ENCODE measurements at regions not wholly inside any gene's neighbourhood (a gene's known extent, or its start where the extent isn't known, plus 50 kb on each side); places are given as distances from the start of the nearest gene placed in this dataset.

DNA sequence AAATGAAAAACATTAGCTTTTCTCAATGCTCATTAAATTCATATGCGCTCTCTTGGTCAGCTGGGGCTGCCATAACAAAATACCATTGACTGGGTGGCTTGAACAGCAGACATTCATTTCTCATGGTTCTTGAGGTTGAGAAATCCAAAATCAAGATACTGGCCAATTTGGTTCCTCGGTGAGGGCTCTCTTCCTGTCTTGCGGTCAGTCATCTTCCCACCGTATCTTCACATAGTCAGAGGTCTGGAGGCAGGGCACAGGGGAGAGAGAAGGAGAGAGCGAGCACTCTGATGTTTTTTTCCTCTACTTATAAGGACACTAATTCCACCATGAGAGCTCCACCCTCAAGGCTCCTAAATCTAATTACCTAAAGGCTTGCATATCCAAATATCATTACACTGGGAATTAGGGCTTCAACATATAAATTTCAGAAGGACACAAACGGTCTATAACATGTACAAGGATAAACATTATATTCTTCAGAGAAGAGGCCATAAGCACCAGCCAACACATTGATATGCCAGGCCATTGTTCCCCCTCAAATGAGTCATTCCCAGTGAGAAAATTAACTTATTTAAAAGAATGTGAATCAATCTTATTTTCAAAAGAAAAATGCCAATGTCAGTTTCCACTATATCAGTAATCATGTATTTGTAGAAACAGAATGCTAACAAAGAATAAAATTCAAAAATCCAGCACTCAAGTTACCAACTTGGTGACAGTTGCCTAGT is 152.2 kb downstream of the BTG1 start:
- TF ChIP-seq, protein P1, sequence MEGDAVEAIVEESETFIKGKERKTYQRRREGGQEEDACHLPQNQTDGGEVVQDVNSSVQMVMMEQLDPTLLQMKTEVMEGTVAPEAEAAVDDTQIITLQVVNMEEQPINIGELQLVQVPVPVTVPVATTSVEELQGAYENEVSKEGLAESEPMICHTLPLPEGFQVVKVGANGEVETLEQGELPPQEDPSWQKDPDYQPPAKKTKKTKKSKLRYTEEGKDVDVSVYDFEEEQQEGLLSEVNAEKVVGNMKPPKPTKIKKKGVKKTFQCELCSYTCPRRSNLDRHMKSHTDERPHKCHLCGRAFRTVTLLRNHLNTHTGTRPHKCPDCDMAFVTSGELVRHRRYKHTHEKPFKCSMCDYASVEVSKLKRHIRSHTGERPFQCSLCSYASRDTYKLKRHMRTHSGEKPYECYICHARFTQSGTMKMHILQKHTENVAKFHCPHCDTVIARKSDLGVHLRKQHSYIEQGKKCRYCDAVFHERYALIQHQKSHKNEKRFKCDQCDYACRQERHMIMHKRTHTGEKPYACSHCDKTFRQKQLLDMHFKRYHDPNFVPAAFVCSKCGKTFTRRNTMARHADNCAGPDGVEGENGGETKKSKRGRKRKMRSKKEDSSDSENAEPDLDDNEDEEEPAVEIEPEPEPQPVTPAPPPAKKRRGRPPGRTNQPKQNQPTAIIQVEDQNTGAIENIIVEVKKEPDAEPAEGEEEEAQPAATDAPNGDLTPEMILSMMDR (IDR thresholded peaks at IDR 0.05), result no peak
- no peak for TF ChIP-seq POLR2A (IDR thresholded peaks at IDR 0.05)

Measured in uterus (tissue), 2 donors.